Mesenchymal stem cell (in vitro differentiated cells and primary cell): ENCODE measurements at regions not wholly inside any gene's neighbourhood (a gene's known extent, or its start where the extent isn't known, plus 50 kb on each side); places are given as distances from the start of the nearest gene placed in this dataset.

Source experiments
- DNase-seq: peaks from one replicate; pipeline ENCODE4 v3.0.0-alpha.2; 2013
- H2AFZ ChIP-seq: one replicate; pipeline ENCODE4 v1.6.1; 2013; ENCODE audit warnings: low read depth, mild to moderate bottlenecking, control low read depth, inconsistent platforms, low read length, moderate library complexity
- H2AK5ac ChIP-seq: 2 replicates; pipeline ENCODE4 v1.6.1; 2013; ENCODE audit warnings: low read length, moderate library complexity, mild to moderate bottlenecking, inconsistent platforms; ENCODE audit not compliant: severe bottlenecking
- H2BK120ac ChIP-seq: one replicate; pipeline ENCODE4 v1.6.1; 2013; ENCODE audit warnings: low read depth, mild to moderate bottlenecking, inconsistent platforms, low read length, moderate library complexity
- H2BK12ac ChIP-seq, 2 experiments: one replicate each; pipeline ENCODE4 v1.6.1; 2013; ENCODE audit warnings: inconsistent platforms in 2 of 2, low read length in 2 of 2, mild to moderate bottlenecking in 2 of 2, moderate library complexity in 2 of 2, control low read depth in 1 of 2
- H2BK15ac ChIP-seq: one replicate; pipeline ENCODE4 v1.6.1; 2013; ENCODE audit warnings: mild to moderate bottlenecking, low read depth, inconsistent platforms; ENCODE audit not compliant: poor library complexity, severe bottlenecking
- H2BK5ac ChIP-seq: 2 replicates; pipeline ENCODE4 v1.6.1; 2013; ENCODE audit warnings: low read depth, mild to moderate bottlenecking, low read length, control low read depth, inconsistent platforms; ENCODE audit not compliant: poor library complexity, severe bottlenecking
- H3K14ac ChIP-seq, 2 experiments: one replicate each; pipeline ENCODE4 v1.6.1; 2013; ENCODE audit warnings: inconsistent platforms in 2 of 2, low read length in 2 of 2, control low read depth in 1 of 2, mild to moderate bottlenecking in 1 of 2, moderate library complexity in 1 of 2
- H3K18ac ChIP-seq, 2 experiments: one replicate each; pipeline ENCODE4 v1.6.1; 2013; ENCODE audit warnings: inconsistent platforms in 2 of 2, low read length in 2 of 2, control low read depth in 1 of 2, low read depth in 1 of 2, mild to moderate bottlenecking in 1 of 2
- H3K23ac ChIP-seq, 2 experiments: one replicate each; pipeline ENCODE4 v1.6.1; 2013; ENCODE audit warnings: inconsistent platforms in 2 of 2, low read length in 2 of 2, mild to moderate bottlenecking in 2 of 2, moderate library complexity in 2 of 2, control low read depth in 1 of 2
- H3K27ac ChIP-seq: 2 replicates; pipeline ENCODE4 v1.5.1; 2013; ENCODE audit warnings: mild to moderate bottlenecking, moderate library complexity, low read length, control low read depth, inconsistent platforms; ENCODE audit not compliant: poor library complexity, severe bottlenecking
- H3K27me3 ChIP-seq, 2 experiments: 2 replicates each; pipeline versions ENCODE4 v1.6.1 to v1.7.0; 2013; ENCODE audit warnings: low read length in 2 of 2, mild to moderate bottlenecking in 2 of 2, moderate library complexity in 2 of 2, control low read depth in 1 of 2, inconsistent platforms in 1 of 2; ENCODE audit not compliant: control insufficient read depth in 1 of 2, insufficient read depth in 1 of 2
- H3K36me3 ChIP-seq, 2 experiments: 2 replicates each; pipeline versions ENCODE4 v1.6.1 to v1.7.0; 2013; ENCODE audit warnings: low read length in 2 of 2, control low read depth in 1 of 2, inconsistent platforms in 1 of 2, low read depth in 1 of 2, mild to moderate bottlenecking in 1 of 2; ENCODE audit not compliant: insufficient read depth in 2 of 2, control insufficient read depth in 1 of 2
- H3K4ac ChIP-seq, 2 experiments: one replicate each; pipeline ENCODE4 v1.6.1; 2013; ENCODE audit warnings: inconsistent platforms in 2 of 2, low read length in 2 of 2, mild to moderate bottlenecking in 2 of 2, moderate library complexity in 2 of 2, control low read depth in 1 of 2, low read depth in 1 of 2
- H3K4me1 ChIP-seq: 2 replicates; pipeline ENCODE4 v1.6.1; 2013; ENCODE audit warnings: low read depth, low read length, control low read depth; ENCODE audit not compliant: control insufficient read depth, insufficient read depth
- H3K4me2 ChIP-seq: 2 replicates; pipeline ENCODE4 v1.6.1; 2013; ENCODE audit warnings: low read length, mild to moderate bottlenecking, inconsistent platforms; ENCODE audit not compliant: poor library complexity, severe bottlenecking
- H3K4me3 ChIP-seq, 2 experiments: 2 replicates each; pipeline versions ENCODE4 v1.5.1 to v1.7.0; 2013; ENCODE audit warnings: low read length in 2 of 2, mild to moderate bottlenecking in 2 of 2, control low read depth in 1 of 2, low read depth in 1 of 2; ENCODE audit not compliant: insufficient read depth in 1 of 2
- H3K79me1 ChIP-seq: replicated peaks from 2 replicates; pipeline ENCODE4 v1.6.1; 2013; ENCODE audit warnings: mild to moderate bottlenecking, control low read depth, low read length, inconsistent platforms; ENCODE audit not compliant: poor library complexity, severe bottlenecking
- H3K9ac ChIP-seq: 2 replicates; pipeline ENCODE4 v1.7.0; 2013; ENCODE audit warnings: mild to moderate bottlenecking, low read length, moderate library complexity
- H3K9me3 ChIP-seq: 2 replicates; pipeline ENCODE4 v1.7.0; 2013; ENCODE audit warnings: mild to moderate bottlenecking, low read length; ENCODE audit not compliant: control insufficient read depth
- H4K8ac ChIP-seq: one replicate; pipeline ENCODE4 v1.6.1; 2013; ENCODE audit warnings: inconsistent platforms, mild to moderate bottlenecking, low read length, moderate library complexity
- H4K91ac ChIP-seq: one replicate; pipeline ENCODE4 v1.6.1; 2013; ENCODE audit warnings: mild to moderate bottlenecking, low read length, inconsistent platforms
- WGBS: methylation state at CpG from one replicate; pipeline ENCODE4 v1.1.7; 2013; ENCODE audit warnings: mixed read lengths; 5-methylcytosine and 5-hydroxymethylcytosine counted together

DNA sequence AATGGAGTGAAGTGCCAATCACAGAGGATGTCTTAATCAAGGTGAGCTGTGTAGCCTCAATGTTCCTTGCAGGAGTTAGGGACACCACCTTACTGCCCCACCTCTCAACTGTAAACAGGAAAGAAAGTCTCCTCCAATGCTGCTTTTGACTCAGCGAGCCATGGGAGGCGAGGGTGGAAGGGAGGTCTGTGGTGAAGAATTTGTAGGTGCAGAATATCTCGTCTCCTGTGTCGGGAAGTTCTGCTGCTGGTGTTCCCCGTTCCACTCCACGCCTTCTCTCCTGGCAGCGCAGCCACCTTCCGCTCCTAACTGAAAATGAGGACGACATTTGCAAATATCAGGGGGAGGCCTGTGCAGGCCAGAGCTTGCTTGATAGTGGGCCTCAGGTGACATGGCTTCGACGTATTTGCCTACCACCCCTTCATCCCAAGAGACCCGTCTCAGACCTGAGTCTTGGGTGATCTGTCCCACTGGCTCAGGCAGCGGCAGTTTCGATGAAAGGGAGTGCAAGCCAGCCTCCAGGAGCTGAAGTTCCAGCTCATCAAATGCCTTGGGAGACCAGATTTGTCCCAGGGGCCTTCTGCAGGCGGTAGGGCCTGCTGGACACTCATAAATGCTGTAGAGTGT, 368.3 kb upstream of the C1orf174 start:
- DNase-seq: no peak
- Histone ChIP-seq H3K23ac (no peak overlapping the region), H3K4me1 (no peaks in the 10 kb centered on the region), H3K4ac (no peak overlapping the region), H2BK5ac (no peak overlapping the region), H3K9me3 (peaks cover 2% of the 10 kb centered on the region), H3K14ac (no peak overlapping the region), H3K27me3 (no peaks in the 10 kb centered on the region), H2BK12ac (no peak overlapping the region), H3K9ac (no peak overlapping the region), H3K18ac (no peak overlapping the region), H3K36me3 (no peaks in the 10 kb centered on the region), H3K4me3 (no peak overlapping the region), H4K8ac (no peak overlapping the region), H2BK15ac (no peak overlapping the region), H3K27ac (no peak overlapping the region), H2AFZ (no peak overlapping the region), H2AK5ac (no peak overlapping the region), H3K79me1 (no peaks in the 10 kb centered on the region), H4K91ac (no peak overlapping the region), H2BK120ac (no peak overlapping the region), H3K4me2 (no peak overlapping the region)
- WGBS: 72% methylated on average over 13 of the region's 15 CpGs

DNA sequence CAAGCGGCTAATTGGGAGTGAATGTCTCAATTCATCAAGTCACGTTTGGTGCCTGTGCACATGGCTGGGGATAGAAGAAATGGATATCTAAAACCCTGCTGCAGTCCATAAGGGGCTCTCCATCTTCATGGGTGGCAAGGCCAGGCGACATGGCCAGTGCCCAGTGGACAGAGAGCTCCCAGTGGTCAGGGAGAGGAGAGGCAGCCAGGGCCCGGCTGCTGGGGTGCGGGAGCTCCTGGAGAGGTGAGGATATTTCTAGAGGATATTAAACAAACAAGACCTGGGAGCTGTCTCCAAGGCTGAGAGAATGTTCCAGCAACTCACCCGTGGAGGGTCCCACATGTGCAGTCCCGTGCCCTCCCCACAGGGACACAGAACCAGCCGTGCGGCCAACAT, 368.8 kb upstream of the C1orf174 start:
- H3K9ac ChIP-seq: no peak overlapping the region
- no peak overlapping the region for H3K23ac ChIP-seq
- DNase-seq: no peak
- no peaks in the 10 kb centered on the region for H3K4me1 ChIP-seq
- no peaks in the 10 kb centered on the region for H3K36me3 ChIP-seq
- H3K14ac ChIP-seq: no peak overlapping the region
- H2BK5ac ChIP-seq: no peak overlapping the region
- no peak overlapping the region for H2AFZ ChIP-seq
- H3K4me2 ChIP-seq: no peak overlapping the region
- no peak overlapping the region for H2BK12ac ChIP-seq
- no peaks in the 10 kb centered on the region for H3K79me1 ChIP-seq
- no peak overlapping the region for H2AK5ac ChIP-seq
- H3K18ac ChIP-seq: no peak overlapping the region
- no peak overlapping the region for H4K91ac ChIP-seq
- no peak overlapping the region for H3K4me3 ChIP-seq
- no peak overlapping the region for H2BK15ac ChIP-seq
- no peak overlapping the region for H4K8ac ChIP-seq
- H3K27me3 ChIP-seq: no peaks in the 10 kb centered on the region
- peaks cover 2% of the 10 kb centered on the region for H3K9me3 ChIP-seq
- WGBS: 77% methylated on average over 9 of the region's 9 CpGs
- no peak overlapping the region for H3K27ac ChIP-seq
- H2BK120ac ChIP-seq: no peak overlapping the region
- H3K4ac ChIP-seq: no peak overlapping the region

GRCh38 chr1:4269330-4269729, 369.3 kb upstream of the C1orf174 start:
- no peaks in the 10 kb centered on the region for H3K36me3 ChIP-seq
- no peaks in the 10 kb centered on the region for H3K79me1 ChIP-seq
- no peak overlapping the region for H3K9ac ChIP-seq
- H3K4me2 ChIP-seq: no peak overlapping the region
- H3K4ac ChIP-seq: no peak overlapping the region
- no peak overlapping the region for H2BK15ac ChIP-seq
- H4K8ac ChIP-seq: no peak overlapping the region
- no peak overlapping the region for H3K18ac ChIP-seq
- H3K27me3 ChIP-seq: no peaks in the 10 kb centered on the region
- H2AK5ac ChIP-seq: no peak overlapping the region
- H4K91ac ChIP-seq: no peak overlapping the region
- H2BK5ac ChIP-seq: no peak overlapping the region
- no peak overlapping the region for H3K4me3 ChIP-seq
- no peak overlapping the region for H2BK120ac ChIP-seq
- no peak overlapping the region for H3K14ac ChIP-seq
- H3K23ac ChIP-seq: no peak overlapping the region
- no peak overlapping the region for H2BK12ac ChIP-seq
- no peak for DNase-seq
- no peaks in the 10 kb centered on the region for H3K4me1 ChIP-seq
- H3K27ac ChIP-seq: no peak overlapping the region
- H2AFZ ChIP-seq: no peak overlapping the region
- 85% methylated on average over 7 of the region's 7 CpGs for WGBS
- peaks cover 2% of the 10 kb centered on the region for H3K9me3 ChIP-seq

GRCh38 chr1:4269952-4270570, 370.0 kb upstream of the C1orf174 start:
- no peak overlapping the region for H3K4me3 ChIP-seq
- no peak overlapping the region for H2AK5ac ChIP-seq
- H2AFZ ChIP-seq: no peak overlapping the region
- H3K27ac ChIP-seq: no peak overlapping the region
- no peak overlapping the region for H4K91ac ChIP-seq
- H3K4me1 ChIP-seq: no peaks in the 10 kb centered on the region
- H3K9ac ChIP-seq: no peak overlapping the region
- no peak overlapping the region for H3K4ac ChIP-seq
- no peak overlapping the region for H2BK15ac ChIP-seq
- DNase-seq: no peak
- H2BK5ac ChIP-seq: no peak overlapping the region
- H3K4me2 ChIP-seq: no peak overlapping the region
- no peak overlapping the region for H4K8ac ChIP-seq
- no peak overlapping the region for H2BK120ac ChIP-seq
- H3K27me3 ChIP-seq: no peaks in the 10 kb centered on the region
- no peak overlapping the region for H3K18ac ChIP-seq
- no peak overlapping the region for H2BK12ac ChIP-seq
- no peak overlapping the region for H3K23ac ChIP-seq
- 79% methylated on average over 10 of the region's 10 CpGs for WGBS
- no peak overlapping the region for H3K14ac ChIP-seq
- H3K9me3 ChIP-seq: peaks cover 6% of the 10 kb centered on the region
- H3K36me3 ChIP-seq: no peaks in the 10 kb centered on the region
- no peaks in the 10 kb centered on the region for H3K79me1 ChIP-seq
